ENCODE measurements at regions not wholly inside any gene's neighbourhood (a gene's known extent, or its start where the extent isn't known, plus 50 kb on each side); places are given as distances from the start of the nearest gene placed in this dataset.
"Not testable (repeated sequence)": the region's sequence is repeated elsewhere in the genome, so short reads cannot be mapped to it uniquely, and the experiment has no call there.

GRCh38 chr2:210955591-210955990 is 399.2 kb downstream of the CPS1 start:
- DNase-seq (ENCODE audit: low read depth in 2 of 3, low spot score in 1 of 3): no peak

DNA sequence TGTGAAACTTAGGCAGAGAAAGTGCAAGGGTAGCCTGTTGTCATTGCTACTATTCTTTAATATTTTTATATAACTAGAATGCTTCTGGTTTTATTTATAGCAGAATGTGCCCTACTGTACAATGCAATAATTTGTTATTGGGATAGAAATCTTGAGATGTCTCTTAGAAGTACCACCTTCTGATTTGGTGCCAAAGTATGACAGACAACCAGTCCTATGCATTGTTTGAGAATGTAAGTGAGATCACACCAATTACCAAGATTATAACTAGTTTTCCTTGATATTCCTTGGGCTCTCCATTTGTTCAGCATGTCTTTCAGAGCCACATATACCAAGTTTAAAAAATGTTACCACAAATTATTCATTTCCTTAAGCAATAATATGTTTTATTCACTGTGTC is 399.7 kb downstream of the CPS1 start:
- DNase-seq (ENCODE audit: low read depth in 2 of 3, low spot score in 1 of 3): no peak

DNA sequence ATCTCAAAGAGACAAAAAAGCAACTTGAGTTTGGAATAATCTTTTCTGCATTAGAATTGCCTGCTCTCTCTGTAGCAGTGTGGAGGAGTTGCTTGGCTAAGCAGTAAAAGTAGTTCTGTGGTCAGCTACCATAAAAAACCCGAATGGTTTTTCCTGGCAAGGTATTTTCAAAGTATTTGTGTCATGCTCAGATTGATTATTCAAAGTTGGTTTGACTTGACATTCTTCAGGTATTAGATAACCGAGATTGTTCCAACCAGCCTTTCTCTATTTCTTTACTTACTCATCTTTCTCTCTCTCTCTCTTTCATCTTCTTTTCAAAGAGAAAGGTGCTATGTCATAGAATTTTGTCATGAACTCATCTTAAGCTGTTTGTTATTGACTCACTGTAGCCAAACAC is 404.9 kb downstream of the CPS1 start:
- DNase-seq (ENCODE audit: low read depth in 2 of 3, low spot score in 1 of 3): no peak

DNA sequence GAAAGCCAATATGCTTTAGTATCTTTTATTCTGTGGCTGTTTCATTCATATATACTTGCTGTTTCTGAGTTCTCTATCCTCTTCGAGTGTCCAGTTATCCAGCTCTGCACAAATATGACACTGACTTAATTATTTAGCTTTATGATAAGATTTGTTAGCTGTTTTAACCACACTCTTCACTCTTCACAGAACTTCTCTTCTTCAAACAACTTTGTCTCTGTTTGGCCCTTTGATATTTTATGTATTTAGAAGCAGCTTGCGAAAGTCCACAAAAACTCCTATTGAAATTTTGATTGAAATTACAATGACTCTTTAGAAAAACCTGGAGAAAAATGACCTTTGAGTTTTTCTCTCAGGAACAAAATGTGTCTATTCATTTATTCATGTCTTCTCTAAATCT is 407.0 kb downstream of the CPS1 start:
- DNase-seq (ENCODE audit: low read depth in 2 of 3, low spot score in 1 of 3): no peak

GRCh38 chr2:210964141-210964764 is 407.9 kb downstream of the CPS1 start:
- no peak for DNase-seq (ENCODE audit: low read depth in 2 of 3, low spot score in 1 of 3)

- DNase-seq (ENCODE audit: low read depth in 2 of 3, low spot score in 1 of 3): no peak
Observed at GRCh38 chr2:210965472-210965871, 409.1 kb downstream of the CPS1 start.

- DNase-seq (ENCODE audit: low read depth in 2 of 3, low spot score in 1 of 3): no peak
Observed at GRCh38 chr2:210966330-210966729, 409.9 kb downstream of the CPS1 start.

- no peak for DNase-seq (ENCODE audit: low read depth in 2 of 3, low spot score in 1 of 3)
Observed at GRCh38 chr2:210971431-210971830, 415.0 kb downstream of the CPS1 start.

DNA sequence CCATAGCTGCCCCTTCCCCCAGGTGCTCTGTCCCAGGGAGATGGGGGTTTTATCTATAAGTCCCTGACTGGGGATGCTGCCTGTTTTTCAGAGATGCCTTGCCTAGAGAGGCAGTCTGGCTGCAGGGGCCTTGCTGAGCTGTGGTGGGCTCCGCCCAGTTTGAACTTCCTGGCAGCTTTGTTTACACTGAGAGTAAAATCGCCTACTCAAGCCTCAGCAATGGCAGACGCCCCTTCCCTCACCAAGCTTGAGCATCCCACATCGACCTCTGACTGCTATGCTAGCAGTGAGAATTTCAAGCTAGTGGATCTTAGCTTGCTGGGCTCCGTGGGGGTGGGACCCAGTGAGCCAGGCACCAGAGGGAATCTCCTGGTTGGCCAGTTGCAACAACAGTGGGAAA is 430.4 kb downstream of the CPS1 start:
- DNase-seq (ENCODE audit: low read depth in 2 of 3, low spot score in 1 of 3): not testable (repeated sequence)

- no peak for DNase-seq (ENCODE audit: low read depth in 2 of 3, low spot score in 1 of 3)
Observed at GRCh38 chr2:210991107-210991506, 434.7 kb downstream of the CPS1 start.

DNA sequence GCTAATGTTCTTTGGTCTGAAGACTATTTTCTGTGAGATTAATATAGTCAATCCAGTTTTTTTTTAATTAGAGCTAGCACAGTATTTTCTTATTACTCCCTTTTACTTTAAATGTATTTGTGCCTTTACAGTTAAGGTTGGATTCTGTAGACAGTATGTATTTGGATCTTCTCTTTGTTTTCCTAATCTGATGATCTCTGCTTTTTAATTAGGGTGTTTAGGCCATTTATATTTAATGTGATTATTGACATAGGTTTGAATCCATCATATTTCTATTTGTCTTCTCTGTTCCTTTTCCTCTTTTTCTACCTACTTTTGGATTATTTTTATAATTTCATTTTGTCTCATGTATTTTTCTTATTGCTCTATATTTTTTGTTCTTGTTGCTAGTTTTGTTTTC is 437.7 kb downstream of the CPS1 start:
- no peak for DNase-seq (ENCODE audit: low read depth in 2 of 3, low spot score in 1 of 3)

DNA sequence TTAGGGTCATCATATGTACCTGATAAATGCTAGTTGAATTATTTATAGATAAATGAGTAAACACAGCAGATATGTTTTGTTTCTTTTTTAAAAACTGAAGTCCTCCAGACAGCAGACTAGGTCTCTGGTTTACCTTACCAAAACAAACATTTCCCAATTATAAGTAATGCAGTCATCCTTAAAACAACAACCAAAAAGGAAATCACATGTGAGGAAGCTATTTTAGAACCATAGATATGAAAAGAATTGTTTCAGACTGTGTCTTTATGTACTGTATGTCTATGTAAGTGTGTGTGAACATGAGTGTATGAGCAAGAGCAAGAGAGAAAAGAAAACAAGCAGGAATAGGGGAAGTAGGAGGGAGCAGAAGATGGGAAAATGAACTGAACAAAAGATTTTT is 441.0 kb downstream of the CPS1 start:
- DNase-seq (ENCODE audit: low read depth in 2 of 3, low spot score in 1 of 3): no peak

- DNase-seq (ENCODE audit: low read depth in 2 of 3, low spot score in 1 of 3): no peak
Observed at GRCh38 chr2:210998334-210998733, 441.9 kb downstream of the CPS1 start.

GRCh38 chr2:211014376-211014775 is 458.0 kb downstream of the CPS1 start:
- DNase-seq (ENCODE audit: low read depth in 2 of 3, low spot score in 1 of 3): no peak

DNA sequence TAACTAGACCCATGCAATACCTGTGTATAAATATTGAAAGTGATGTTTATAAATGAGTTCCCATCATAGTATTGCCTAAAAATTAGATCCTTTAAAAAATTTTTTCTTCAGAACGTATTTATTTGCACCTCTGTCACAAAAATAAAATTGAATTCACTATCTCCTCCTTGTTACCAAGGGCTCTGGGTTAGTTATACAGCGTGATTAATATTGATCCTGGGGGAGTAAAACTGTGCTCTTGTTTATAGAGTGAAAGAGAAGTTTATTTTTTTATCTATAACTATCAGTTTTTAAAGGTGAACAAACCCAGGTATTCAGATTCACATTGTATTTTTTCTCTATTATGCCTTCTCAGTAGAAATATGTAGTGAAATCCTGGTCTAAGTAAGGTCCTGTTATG is 458.5 kb downstream of the CPS1 start:
- DNase-seq (ENCODE audit: low read depth in 2 of 3, low spot score in 1 of 3): no peak

DNA sequence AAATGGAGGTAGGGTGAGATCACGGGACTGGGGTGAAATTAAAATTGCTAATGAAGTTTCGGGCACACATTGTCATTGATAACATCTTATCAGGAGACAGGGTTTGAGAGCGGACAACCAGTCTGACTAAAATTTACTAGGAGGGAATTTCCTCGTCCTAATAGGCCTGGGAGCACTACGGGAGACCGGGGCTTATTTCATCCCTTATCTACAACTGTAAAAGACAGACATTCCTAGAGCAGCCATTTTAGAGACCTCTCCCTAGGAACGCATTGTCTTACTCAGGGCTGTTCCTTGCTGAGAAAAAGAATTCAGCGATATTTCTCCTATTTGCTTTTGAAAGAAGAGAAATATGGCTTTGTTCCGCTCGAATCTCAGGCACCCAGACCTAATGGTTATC is 468.7 kb downstream of the CPS1 start:
- not testable (repeated sequence) for DNase-seq (ENCODE audit: low read depth in 2 of 3, low spot score in 1 of 3)

DNA sequence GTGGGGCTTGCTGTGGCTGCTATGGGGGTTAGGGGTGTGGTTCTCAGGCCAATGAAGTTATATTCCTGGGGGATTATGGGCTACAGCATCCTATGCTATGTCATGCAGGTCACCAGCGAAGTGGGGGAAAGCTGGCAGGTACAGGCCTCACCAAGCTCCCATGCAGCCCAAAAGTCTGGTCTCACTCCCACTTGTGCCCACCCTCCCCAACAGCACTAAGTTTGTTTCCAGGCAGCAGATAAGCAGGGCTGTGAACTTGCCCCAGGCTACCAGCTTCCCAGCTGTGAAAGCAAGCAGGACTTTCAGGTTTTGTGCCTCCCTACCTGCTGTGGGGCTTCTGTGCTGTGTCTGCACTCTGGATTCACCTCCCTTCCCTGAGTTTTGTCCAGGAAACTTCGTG is 469.7 kb downstream of the CPS1 start:
- DNase-seq (ENCODE audit: low read depth in 2 of 3, low spot score in 1 of 3): no peak

DNA sequence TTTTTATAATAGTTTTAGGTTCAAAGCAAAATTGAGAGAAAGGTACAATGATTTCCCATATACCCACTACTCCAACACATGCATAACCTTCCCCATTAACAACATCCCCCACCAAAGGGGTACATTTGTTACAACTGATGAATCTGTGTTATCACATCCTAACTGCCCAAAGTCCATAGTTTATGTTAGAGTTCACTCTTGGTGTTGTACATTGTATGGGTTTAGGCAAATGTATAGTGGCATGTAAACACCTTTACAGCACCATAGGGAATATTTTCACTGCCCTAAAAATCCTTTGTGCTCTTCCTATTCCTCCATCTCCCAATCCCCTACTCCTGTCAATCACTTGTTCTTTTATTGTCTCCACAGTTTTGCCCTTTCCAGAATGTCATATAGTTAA is 471.6 kb downstream of the CPS1 start:
- DNase-seq (ENCODE audit: low read depth in 2 of 3, low spot score in 1 of 3): no peak

GRCh38 chr2:211033765-211034164 is 477.4 kb downstream of the CPS1 start:
- no peak for DNase-seq (ENCODE audit: low read depth in 2 of 3, low spot score in 1 of 3)

DNA sequence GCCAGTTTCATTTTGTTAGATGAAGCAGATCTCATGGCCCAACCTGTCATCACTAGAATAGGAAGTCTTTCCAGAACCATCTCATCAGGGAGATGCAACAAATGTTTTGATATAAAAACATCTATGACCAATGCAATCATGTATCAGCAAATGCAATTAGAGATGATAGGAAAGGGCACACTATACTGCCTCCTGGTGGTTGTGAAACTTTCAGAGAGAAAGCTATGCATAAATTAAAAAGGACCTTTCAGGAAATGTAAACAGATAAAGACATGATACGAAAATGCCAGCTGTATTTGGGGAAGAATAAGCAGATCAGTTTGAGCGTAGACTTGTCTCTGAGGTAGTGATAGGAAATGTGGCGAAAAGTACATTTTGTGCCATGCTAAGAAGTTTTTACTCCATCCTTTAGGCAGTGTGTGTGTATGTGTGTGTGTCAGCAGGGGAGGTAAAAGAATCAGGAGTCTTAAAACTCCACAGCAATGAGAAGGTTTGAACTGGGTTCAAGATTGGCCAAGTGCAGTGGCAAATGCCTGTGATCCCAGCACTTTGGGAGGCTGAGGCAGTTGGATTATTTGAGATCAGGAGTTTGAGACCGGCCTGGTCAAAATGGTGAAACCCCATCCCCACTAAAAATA is 479.3 kb downstream of the CPS1 start:
- DNase-seq (ENCODE audit: low read depth in 2 of 3, low spot score in 1 of 3): peak in 1 of 3 donors; percentile 1

DNA sequence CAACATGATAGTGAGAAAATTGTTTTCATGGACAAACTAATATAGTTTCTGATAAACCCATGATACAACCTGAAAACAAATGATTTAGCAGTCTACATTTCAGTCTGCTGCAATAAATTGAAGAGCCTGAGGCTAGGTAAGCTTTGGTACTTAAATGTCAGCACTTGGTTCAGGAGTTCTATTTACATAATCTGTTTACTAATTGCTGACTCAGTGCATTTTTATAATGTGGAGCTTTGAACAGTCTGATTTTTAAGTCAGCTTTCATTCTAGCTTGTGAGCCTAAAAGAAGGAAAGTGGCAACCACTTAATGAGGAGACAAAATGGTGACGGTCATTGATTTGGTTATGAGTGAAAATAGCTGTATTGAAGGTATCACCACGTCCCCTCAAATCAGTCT is 488.6 kb downstream of the CPS1 start:
- DNase-seq (ENCODE audit: low read depth in 2 of 3, low spot score in 1 of 3): no peak

GRCh38 chr2:211049321-211050018 is 493.1 kb downstream of the CPS1 start:
- DNase-seq (ENCODE audit: low read depth in 2 of 3, low spot score in 1 of 3): no peak

GRCh38 chr2:211055438-211055837 is 499.0 kb downstream of the CPS1 start:
- DNase-seq (ENCODE audit: low read depth in 2 of 3, low spot score in 1 of 3): no peak

Data from stimulated activated CD4-positive, alpha-beta T cell treated with anti-CD3 and anti-CD28 coated beads, Interleukin-12 subunit alpha, Interleukin-12 subunit beta, amount 100 ng/mL, for 48 hours (primary cell).